Tibial nerve (tissue), 4 donors: ENCODE measurements at regions not wholly inside any gene's neighbourhood (a gene's known extent, or its start where the extent isn't known, plus 50 kb on each side); places are given as distances from the start of the nearest gene placed in this dataset.

Experiments used
- DNase-seq, 2 donors: peaks; one replicate each; pipeline ENCODE4 v3.0.0-alpha.2; 2019; ENCODE audit warnings: low spot score in 2 of 2
- H3K27ac ChIP-seq, 4 donors: fragments of 200-600 bp; sonication (generic) in 3 of 4; one replicate each; pipeline ENCODE4 v1.5.1; 2017 to 2019; ENCODE audit warnings: mild to moderate bottlenecking in 1 of 4
- H3K27me3 ChIP-seq, 2 donors: fragments of 200-600 bp; sonication (generic) in 1 of 2; one replicate each; pipeline versions ENCODE4 v1.5.1 to v1.6.0; 2017 to 2019
- H3K36me3 ChIP-seq, 3 donors: fragments of 200-600 bp; sonication (generic); one replicate each; pipeline ENCODE4 v1.5.1; 2018 to 2019
- H3K4me1 ChIP-seq, 4 donors: fragments of 200-600 bp; sonication (generic) in 3 of 4; one replicate each; pipeline ENCODE4 v1.5.1; 2017 to 2019
- H3K4me3 ChIP-seq, 4 donors: fragments of 200-600 bp; sonication (generic) in 3 of 4; one replicate each; pipeline ENCODE4 v1.5.1; 2017 to 2019; ENCODE audit warnings: mild to moderate bottlenecking in 1 of 4, moderate library complexity in 1 of 4
- H3K9me3 ChIP-seq, 4 donors: fragments of 200-600 bp; sonication (generic) in 3 of 4; one replicate each; pipeline ENCODE4 v1.5.1; 2017 to 2019
- EP300 ChIP-seq, 2 donors: sonication (generic); formaldehyde crosslinking; IDR thresholded peaks; one replicate each; pipeline ENCODE4 v1.6.1; 2017; ENCODE audit warnings: antibody characterized with exemption in 2 of 2, mild to moderate bottlenecking in 1 of 2
- POLR2A ChIP-seq, 2 donors: fragments of 450-650 bp; IDR thresholded peaks; one replicate each; pipeline ENCODE4 v1.6.1; 2017; ENCODE audit warnings: antibody characterized with exemption in 2 of 2, mild to moderate bottlenecking in 2 of 2, moderate library complexity in 2 of 2
- WGBS, 2 donors: methylation state at CpG; one replicate each; pipeline ENCODE4 v1.1.5; 2018; 5-methylcytosine and 5-hydroxymethylcytosine counted together
- TF ChIP-seq, protein P1 (sequence below), 5 experiments: fragments of 200-600 bp in 3 of 5; fragments of 450-650 bp in 2 of 5; sonication (generic) in 3 of 5; IDR thresholded peaks; one replicate each; pipeline ENCODE4 v1.5.1; 2016 to 2019; ENCODE audit warnings: antibody characterized with exemption in 5 of 5, mild to moderate bottlenecking in 3 of 5, moderate library complexity in 2 of 5

DNA sequence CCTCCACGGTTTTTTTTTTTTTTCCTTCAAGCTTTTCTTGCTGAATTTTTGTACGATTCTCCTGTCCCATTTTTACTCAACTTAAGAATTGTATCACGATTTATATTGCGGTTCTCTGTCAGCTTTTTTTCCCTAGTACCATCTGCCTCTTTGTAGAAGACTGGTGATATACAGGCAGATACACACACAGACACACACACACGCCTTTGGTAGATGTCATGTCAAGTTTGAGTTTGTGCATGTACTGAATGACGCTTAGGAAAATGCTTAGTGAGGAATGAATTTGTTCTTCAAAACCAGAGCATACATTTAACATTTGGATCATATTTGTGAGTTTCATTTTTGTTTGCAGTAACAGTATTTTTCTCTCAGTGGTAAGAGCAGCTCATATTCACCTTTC lies 82.0 kb upstream of the MBNL2 start:
- 87 to 90% methylated on average over 6 of the region's 6 CpGs for WGBS, 2 donors
- no peak for TF ChIP-seq EP300 (IDR thresholded peaks at IDR 0.05)
- TF ChIP-seq POLR2A (IDR thresholded peaks at IDR 0.05) = no peak
- TF ChIP-seq, protein P1, sequence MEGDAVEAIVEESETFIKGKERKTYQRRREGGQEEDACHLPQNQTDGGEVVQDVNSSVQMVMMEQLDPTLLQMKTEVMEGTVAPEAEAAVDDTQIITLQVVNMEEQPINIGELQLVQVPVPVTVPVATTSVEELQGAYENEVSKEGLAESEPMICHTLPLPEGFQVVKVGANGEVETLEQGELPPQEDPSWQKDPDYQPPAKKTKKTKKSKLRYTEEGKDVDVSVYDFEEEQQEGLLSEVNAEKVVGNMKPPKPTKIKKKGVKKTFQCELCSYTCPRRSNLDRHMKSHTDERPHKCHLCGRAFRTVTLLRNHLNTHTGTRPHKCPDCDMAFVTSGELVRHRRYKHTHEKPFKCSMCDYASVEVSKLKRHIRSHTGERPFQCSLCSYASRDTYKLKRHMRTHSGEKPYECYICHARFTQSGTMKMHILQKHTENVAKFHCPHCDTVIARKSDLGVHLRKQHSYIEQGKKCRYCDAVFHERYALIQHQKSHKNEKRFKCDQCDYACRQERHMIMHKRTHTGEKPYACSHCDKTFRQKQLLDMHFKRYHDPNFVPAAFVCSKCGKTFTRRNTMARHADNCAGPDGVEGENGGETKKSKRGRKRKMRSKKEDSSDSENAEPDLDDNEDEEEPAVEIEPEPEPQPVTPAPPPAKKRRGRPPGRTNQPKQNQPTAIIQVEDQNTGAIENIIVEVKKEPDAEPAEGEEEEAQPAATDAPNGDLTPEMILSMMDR (IDR thresholded peaks at IDR 0.05) = no peak
- Histone ChIP-seq H3K4me3 (no peak overlapping the region), H3K27me3 (no peaks in the 10 kb centered on the region), H3K4me1 (peaks cover 0 to 36% (median 4%) of the 10 kb centered on the region in 4 donors), H3K36me3 (no peaks in the 10 kb centered on the region), H3K9me3 (no peaks in the 10 kb centered on the region), H3K27ac (no peak overlapping the region)
- DNase-seq = no peak

DNA sequence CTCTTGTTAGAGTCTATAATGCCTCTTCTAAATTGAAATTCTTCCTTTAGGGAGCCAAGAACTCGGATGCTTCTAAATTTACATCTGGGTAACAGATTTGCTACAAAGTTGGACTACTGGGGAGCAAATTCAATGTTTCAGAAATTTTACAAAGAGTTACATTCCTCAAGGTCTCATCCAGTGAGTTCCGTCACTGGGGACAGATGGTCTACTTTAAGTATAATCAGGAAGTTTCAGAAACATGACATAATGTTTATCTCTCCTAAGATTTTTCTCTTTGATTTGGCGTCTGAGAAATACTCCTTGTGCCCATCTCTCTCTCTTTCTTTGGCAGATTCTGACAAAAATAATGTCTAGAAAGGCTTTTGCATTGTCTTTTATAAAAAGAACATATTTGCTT lies 81.5 kb upstream of the MBNL2 start:
- TF ChIP-seq, protein P1 (IDR thresholded peaks at IDR 0.05) = no peak
- TF ChIP-seq EP300 (IDR thresholded peaks at IDR 0.05) (no peak), POLR2A (IDR thresholded peaks at IDR 0.05) (no peak)
- WGBS, 2 donors = 50 to 51% methylated on average over 3 of the region's 3 CpGs
- peak overlapping the region in 1 of 4 donors; percentile 61 for H3K27ac ChIP-seq
- no peak for DNase-seq
- no peaks in the 10 kb centered on the region for H3K9me3 ChIP-seq
- no peaks in the 10 kb centered on the region for H3K36me3 ChIP-seq
- no peaks in the 10 kb centered on the region for H3K27me3 ChIP-seq
- peaks cover 0 to 36% (median 4%) of the 10 kb centered on the region in 4 donors for H3K4me1 ChIP-seq
- H3K4me3 ChIP-seq = no peak overlapping the region

DNA sequence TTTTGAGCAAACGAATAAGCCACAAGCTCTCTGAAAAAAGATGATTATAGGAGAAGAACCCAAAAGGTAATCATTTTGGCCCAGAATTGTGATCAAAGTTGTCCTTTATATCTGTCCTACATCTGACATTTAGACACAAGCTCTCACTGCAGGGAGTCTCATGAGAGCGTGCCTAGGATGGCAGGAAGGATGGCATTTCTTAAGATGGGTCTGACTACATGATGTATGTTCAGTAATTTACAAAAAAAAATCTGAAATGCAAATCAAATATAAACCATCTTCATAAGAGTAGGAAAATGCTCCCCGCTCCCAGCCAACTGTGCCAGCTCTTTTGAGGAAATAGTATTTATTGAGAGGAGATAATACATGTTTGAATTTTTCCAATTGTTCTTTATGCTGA lies 81.0 kb upstream of the MBNL2 start:
- H3K27me3 ChIP-seq = no peaks in the 10 kb centered on the region
- no peaks in the 10 kb centered on the region for H3K36me3 ChIP-seq
- peak overlapping the region in 2 of 4 donors; percentile 61 to 63 for H3K27ac ChIP-seq
- TF ChIP-seq POLR2A (IDR thresholded peaks at IDR 0.05) (no peak), EP300 (IDR thresholded peaks at IDR 0.05) (no peak)
- TF ChIP-seq, protein P1 (IDR thresholded peaks at IDR 0.05) = no peak
- H3K4me3 ChIP-seq = no peak overlapping the region
- peaks cover 0 to 33% (median 4%) of the 10 kb centered on the region in 4 donors for H3K4me1 ChIP-seq
- WGBS, 2 donors = 66 to 71% methylated on average over 3 of the region's 3 CpGs
- no peaks in the 10 kb centered on the region for H3K9me3 ChIP-seq
- DNase-seq = no peak

DNA sequence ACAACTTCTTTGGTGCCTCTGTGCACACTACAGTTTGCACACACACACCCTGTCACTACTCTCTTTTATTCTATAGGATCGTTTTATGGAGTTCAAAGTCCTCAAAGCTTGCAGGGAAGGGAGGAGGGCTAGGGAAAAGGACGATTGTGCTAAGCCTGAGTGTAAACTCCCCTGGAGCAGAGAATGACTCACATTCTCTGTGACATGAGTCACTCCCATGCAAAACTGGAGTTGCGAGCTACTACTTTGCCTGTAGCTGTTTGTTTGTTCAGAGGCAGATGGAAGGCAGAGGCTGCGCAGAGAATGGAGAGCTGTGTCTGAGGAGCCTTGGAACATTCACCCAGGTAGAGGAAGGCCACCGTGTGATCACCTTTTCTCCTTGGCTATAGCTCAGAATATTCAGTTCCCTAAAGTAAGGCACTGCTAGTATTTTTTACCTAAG lies 80.5 kb upstream of the MBNL2 start:
- DNase-seq = peak in 1 of 2 donors; percentile 21
- TF ChIP-seq, protein P1 (IDR thresholded peaks at IDR 0.05) = no peak
- peak in 1 of 2 donors; percentile 18 for TF ChIP-seq POLR2A (IDR thresholded peaks at IDR 0.05)
- peak in 1 of 2 donors; percentile 67 for TF ChIP-seq EP300 (IDR thresholded peaks at IDR 0.05)
- peak overlapping the region in 2 of 4 donors; percentile 14 to 21 for H3K4me3 ChIP-seq
- 15 to 24% methylated on average over 5 of the region's 5 CpGs for WGBS, 2 donors
- H3K27me3 ChIP-seq = no peaks in the 10 kb centered on the region
- H3K9me3 ChIP-seq = no peaks in the 10 kb centered on the region
- peak overlapping the region in 2 of 4 donors; percentile 61 to 63 for H3K27ac ChIP-seq
- H3K4me1 ChIP-seq = peaks cover 0 to 29% (median 4%) of the 10 kb centered on the region in 4 donors
- no peaks in the 10 kb centered on the region for H3K36me3 ChIP-seq

DNA sequence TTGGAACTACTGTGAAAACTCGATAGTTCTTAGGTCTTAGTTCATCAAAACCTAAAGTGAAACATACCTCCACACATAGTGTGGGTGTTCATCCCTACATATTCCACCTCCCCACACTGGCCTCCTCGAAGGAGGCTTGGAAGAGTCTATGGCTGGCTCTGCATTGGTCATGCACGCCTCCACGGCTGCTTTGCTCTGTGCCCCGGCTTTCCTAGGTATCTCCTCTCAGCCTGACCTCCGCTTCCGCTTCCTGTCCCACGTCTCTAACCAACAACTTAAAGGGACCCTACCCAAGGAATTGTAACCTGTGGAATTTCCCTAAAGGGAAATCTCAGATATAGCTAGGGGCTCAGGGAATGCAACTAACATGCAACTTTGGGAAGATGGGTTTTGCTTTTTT lies 79.7 kb upstream of the MBNL2 start:
- H3K36me3 ChIP-seq = no peaks in the 10 kb centered on the region
- H3K4me1 ChIP-seq = peaks cover 0 to 26% (median 4%) of the 10 kb centered on the region in 4 donors
- H3K27ac ChIP-seq = no peak overlapping the region
- no peak for DNase-seq
- TF ChIP-seq, protein P1 (IDR thresholded peaks at IDR 0.05) = no peak
- TF ChIP-seq EP300 (IDR thresholded peaks at IDR 0.05) = no peak
- TF ChIP-seq POLR2A (IDR thresholded peaks at IDR 0.05) = no peak
- H3K4me3 ChIP-seq = peak overlapping the region in 1 of 4 donors; percentile 21
- WGBS, 2 donors = 52 to 68% methylated on average over 8 of the region's 8 CpGs
- no peaks in the 10 kb centered on the region for H3K27me3 ChIP-seq
- H3K9me3 ChIP-seq = no peaks in the 10 kb centered on the region
